Posterior cingulate gyrus (tissue), 11 donors: ENCODE measurements at regions not wholly inside any gene's neighbourhood (a gene's known extent, or its start where the extent isn't known, plus 50 kb on each side); places are given as distances from the start of the nearest gene placed in this dataset.
"Not testable (repeated sequence)": the region's sequence is repeated elsewhere in the genome, so short reads cannot be mapped to it uniquely, and the experiment has no call there.

Source experiments
- DNase-seq, 10 donors: peaks; one replicate each; pipeline versions ENCODE4 v3.0.0 to v3.0.0-alpha.2; 2020 to 2021; ENCODE audit warnings: mixed read lengths in 3 of 10
- intact Hi-C: fragments of 100-400 bp; cut with DNase I; formaldehyde crosslinking; loops from one replicate; pipeline ENCODE4 v1.15.1; 2023

DNA sequence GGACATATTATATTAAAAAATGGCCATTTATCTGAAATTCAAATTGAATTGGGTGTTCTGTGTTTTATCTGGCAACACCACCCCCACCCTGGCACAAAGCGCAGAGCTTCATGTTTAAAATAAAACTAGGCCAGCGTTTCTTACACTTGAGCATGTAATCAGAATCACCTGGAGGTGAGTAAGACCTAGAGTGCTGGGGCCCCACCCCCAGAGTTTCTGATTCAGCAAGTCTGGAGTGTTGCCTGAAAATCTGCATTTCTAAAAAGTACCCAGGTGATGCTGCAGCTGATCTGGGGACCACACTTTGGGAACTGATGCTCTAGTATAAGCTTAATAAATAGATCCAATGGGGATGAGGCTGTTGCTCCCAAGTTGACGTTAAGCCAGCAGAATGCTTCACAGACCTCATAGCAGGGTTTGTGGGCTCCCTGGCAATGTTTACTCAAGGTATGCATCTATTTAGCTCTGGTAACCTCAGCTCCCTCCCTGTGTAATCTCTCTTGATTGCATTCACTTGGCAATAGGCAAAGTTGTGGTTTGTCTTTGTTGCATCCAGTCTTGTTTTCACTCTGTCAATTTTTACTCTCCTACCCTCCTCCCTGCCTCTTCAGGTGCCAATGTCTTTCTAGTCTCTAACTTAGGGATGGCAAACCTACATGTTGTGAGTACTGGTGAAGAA lies 99.8 kb upstream of the TEX13D start:
- intact Hi-C loops: no loop called here
- no peak for DNase-seq

DNA sequence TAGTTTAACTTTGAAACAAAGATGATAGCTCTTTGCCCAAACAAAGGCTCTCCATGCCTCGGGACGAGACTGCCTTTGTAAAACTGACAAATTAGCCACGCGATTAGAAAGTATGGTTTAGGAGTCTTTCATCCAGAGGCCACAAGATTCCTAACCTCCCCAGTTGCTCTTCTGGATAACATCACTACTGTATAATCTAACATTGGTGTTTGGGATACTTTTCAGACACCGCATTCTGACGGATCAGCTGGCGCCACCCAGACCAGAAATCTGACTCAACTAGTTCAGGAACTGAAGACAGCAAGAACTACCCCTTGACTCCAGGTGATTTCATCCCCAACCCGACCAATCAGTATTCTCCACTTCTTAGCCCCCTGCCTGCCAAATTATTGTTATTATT lies 98.1 kb upstream of the TEX13D start:
- intact Hi-C loops: no loop called here
- no peak for DNase-seq

DNA sequence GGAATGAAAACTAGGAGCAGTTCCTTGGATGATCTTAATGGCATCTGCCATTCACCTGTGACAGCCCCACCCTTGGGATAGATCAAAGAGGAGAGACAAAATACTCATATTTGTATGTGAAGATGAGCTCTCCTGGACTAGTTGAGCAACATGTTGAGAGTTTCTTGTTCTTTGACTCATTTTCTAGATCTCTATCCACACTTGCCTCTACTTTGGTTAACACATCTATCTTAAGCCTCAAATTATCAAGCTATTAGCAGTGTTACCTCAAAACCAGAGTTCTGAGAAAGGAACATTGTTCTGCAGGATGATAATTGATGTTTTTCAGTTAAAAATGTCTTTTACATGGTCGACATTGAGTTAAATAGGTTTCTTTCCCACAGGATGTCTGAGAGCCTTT lies 94.2 kb upstream of the TEX13D start:
- DNase-seq: no peak
- intact Hi-C loops: no loop called here

DNA sequence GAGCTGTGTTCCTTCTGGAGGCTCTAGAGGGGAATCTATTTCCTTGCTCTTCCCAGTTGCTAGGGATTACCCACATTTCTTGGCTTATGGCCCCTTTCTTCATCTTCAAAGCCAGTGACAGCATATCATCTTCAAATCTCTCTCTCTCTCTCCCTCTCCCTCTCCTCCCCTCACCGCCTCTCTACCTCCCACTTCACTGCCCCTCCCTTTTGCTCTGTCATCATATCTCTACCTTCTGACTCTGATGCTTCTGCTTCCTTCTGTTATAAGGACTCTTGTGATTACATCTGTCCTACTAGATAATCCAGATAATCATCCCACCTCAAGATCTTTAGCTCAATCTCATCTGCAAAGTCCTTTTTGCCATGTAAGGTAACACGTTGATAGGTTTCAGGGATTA lies 93.1 kb upstream of the TEX13D start:
- intact Hi-C loops: no loop called here

DNA sequence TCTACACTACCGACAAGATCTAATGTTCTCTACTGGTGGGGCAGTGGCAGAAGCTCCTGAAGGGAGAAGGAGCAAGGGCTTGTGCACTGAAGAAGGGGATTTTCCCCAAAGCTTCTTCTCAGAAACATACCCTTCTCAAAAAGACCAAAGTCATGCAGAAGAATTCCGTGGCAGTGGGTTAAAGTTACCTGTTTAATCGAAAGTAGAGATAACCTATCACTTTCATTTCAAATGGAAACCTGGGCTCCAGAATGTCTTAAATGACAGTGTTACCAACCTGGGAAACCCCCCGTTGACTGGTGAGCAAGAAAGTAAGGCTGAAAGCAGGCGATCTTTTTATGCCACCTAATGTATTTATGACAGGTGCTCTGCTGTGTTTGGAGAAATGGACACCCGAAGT lies 92.5 kb upstream of the TEX13D start:
- intact Hi-C loops: no loop called here

More for the DNA sequence above, 93.1 kb upstream of the TEX13D start:
- DNase-seq: no peak

DNA sequence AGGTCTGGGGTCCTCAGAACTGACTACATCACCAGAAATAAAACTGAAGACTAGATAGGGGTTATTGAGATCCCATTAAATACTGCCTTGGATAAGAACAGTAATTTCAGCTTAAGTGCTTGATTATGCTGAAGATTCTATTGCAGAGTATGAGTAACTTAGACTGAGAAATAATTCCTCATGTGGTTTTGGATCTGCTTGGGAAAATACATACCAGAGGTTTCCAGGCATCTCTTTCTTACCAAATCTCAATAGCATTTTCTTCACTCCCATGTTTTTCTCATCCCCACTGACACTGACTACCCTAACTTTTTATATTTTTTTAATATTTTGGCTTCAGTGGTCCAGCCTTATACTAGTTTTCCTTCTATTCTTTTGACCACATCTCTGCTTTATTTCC lies 92.0 kb upstream of the TEX13D start:
- DNase-seq: no peak
- intact Hi-C loops: no loop called here

More for the DNA sequence above, 92.5 kb upstream of the TEX13D start:
- no peak for DNase-seq

DNA sequence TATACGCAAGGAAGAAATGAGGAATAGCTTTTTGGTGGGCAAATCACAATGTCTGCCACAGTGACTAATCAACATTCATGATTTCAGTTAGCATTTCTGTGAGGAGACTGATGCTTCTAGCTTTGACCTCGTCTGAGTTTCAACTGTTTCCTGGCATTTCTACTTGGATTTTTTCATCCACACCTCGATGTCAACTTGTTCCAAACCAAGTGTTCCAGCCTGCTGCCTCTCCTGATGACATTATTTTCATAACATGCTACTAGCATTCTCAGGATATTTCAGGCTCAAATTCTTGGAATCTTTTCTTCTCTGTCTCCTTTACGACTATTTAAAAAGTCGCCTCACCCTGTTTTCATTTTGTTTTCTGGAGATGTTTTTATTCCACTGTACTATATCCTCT lies 90.3 kb upstream of the TEX13D start:
- intact Hi-C loops: no loop called here
- DNase-seq: no peak

DNA sequence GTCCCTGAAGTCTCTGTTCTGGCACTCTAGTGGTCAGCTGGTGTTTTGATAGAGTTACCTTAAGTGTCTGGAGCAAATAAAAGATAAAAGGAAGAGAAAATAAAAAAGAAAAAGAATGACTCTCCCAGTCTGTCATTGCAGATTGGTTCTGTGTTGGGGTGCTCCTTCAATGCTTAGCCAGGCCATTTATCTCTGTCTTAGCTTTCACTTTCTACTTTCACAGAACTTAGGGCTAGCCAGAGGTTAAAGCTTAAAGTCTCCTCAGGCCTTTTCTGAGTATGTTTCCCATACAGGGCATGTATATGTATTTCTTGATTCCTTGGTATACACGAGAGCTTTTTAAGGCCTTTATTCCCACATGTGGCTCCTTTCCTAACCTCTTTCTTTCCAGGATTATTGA lies 83.1 kb upstream of the TEX13D start:
- intact Hi-C loops: no loop called here

DNA sequence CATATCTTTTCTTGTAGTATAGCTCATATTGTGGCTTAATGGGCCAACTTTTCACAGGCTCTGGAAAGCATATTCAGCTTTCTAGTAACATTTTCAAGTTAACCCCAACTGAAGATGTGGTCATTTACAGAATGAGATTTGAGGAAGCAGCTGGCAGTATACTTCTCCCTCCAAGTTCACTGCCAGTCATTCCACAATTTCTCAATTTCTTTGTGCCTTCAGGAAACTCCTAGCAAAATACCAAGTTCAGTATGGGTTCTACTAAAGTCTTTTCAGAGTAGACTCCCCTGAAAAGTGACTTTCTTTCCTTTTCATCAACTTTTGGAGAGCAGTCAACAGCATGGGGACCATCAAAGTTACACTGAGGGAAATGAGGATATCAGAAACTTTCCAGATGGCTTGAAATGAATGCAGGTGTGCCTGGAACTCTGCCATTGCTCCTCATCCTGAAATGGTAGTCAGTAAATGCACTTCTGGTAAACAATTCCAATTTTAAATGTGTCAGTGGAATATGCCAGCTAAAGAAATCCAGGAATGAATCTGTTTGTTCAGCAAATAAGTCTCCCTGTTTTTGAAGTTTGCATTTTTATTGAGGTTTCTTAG lies 81.5 kb upstream of the TEX13D start:
- intact Hi-C loops: no loop called here
- DNase-seq: no peak

More for the DNA sequence above, 83.1 kb upstream of the TEX13D start:
- DNase-seq: no peak

DNA sequence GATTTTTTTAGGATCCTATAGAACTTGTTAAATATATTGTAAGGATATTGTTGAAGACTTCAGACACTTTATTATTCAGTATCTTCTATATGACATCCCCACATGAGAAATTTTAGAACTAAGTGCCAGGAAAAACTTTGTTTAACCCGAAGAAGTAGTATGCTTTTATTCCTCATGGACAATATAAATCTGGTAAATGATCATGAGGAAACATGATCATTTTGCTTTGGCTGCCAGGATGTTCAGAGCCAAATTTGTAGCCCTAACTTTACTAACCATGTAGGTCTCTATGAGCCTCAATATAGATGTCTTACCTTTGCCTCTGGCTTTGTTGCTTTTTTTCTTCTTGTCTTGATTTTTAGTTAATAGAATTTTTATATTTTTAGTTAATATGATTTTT lies 77.8 kb upstream of the TEX13D start:
- intact Hi-C loops: no loop called here
- no peak for DNase-seq

DNA sequence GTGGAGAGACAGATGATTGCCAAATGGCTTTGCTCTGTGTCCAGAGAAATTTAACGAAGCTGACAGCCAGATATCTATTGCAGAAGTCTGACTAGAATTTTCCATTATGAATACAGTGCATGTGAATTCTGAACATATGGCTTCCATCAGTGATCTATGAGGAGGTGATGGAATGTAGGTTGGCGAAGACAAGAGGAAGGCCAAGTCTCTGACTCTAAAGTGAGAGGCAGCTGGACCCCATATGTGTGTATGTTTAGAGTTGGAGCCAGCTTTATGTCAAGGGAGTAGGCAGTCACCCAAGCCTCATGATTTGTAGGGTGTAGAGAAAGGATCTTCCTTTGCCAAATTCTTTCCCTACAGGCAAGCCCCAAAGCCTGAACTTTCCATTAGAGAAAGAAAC lies 76.2 kb upstream of the TEX13D start:
- intact Hi-C loops: no loop called here
- no peak for DNase-seq

DNA sequence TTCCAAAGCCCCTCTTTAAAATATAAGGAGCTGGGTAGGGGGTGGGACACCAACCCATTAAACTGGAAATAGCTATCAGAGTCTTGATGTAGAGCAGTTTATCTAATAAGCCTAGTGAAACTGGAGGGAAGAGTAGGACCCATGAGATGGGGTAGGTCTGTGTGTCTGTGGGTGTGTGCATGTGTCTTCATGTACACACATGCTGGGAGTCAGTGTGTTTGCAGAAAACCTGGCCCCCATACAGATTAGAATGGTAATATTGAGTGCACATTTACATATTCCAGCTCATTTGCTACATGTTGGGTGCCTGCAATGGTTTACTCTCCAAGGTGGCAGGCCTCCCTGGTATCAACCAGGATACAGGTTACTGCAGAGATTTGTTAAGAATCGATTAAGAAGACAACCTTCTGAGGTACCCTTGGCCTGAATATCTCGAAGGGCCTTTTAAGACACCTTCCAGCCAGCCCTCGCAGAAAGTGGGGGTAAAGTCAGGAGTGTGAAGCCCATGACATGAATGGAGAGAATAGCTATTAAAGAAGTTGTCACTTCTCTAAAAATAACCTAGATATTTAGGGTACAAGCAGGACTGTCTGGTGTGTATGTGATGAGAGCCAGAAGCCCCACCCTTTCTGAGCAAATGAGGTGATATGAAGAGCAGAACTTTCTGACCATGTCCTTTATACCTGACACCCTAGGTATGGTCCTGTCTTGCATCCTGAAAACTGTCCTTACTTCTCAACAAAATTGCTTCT lies 75.7 kb upstream of the TEX13D start:
- DNase-seq: no peak
- intact Hi-C loops: no loop called here

DNA sequence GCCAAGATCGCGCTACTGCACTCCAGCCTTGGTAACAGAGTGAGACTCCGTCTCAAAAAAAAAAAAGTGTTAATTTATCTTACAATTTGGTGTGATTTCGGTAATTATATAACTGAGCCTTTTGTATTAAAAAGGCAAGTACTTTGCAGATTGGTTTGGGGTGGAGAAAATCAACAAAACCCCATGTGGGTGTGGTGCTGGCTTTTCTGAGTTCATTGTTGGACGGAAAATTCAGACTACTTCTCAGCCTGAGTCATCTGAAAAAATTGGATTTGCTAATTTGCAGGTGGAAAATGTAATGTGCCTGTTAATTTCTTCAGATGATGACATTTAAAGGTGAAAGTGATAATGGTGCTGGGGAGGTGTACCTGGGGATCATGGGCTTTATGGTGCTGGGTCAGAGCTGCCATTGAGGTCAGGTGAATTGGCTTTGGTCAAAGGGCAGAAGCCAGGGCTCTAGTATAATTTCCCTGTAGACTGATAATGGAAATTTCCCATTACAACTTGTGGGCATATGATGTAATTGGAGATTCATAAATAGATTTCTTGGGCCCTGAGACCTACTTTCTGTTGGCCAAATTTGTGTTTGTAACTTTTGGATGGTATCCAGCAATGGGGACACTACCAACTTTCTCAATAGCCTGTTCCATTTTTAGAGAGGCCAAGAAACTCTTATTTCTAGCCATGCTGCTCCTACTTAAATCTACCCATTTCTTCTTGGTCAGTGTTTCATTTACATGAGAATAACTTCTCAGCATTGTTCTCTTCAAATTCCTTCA lies 74.3 kb upstream of the TEX13D start:
- intact Hi-C loops: no loop called here
- no peak for DNase-seq

DNA sequence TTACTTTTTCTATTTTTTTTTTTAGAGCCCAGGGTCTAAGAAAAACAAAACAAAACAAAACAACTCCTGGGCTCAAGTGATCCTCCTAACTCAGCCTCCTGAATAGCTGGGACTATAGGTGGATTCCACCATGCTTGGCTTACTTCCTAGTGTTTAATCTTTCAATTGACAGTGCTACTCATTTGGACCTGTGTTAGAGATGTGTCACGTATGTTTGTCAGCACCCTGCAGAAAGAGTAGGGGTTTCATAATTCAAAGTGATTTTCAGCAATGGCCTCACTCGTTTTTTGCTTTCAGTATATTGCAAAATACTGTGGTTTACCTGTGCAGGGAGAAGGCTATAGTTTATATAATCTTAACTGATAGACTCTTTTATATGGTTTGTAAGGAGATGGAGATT lies 71.6 kb upstream of the TEX13D start:
- intact Hi-C loops: no loop called here
- no peak for DNase-seq

DNA sequence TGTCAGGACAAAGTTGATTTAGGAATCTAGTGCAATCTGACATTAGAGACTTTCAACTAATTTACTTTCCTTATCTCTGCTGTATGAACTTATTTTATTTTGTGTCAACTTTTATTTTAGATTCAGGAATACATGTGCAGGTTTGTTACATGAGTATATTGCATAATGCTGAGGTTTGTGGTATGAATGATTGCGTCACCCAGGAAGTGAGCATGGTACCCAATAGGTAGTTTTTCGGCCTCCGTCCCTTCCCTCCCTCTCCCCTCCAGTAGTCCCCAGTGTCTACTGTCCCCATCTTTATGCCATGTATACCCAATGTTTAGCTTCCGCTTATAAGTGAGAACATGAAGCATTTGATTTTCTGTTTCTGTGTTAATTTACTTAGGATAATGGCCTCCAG lies 68.7 kb upstream of the TEX13D start:
- intact Hi-C loops: no loop called here
- DNase-seq: no peak

DNA sequence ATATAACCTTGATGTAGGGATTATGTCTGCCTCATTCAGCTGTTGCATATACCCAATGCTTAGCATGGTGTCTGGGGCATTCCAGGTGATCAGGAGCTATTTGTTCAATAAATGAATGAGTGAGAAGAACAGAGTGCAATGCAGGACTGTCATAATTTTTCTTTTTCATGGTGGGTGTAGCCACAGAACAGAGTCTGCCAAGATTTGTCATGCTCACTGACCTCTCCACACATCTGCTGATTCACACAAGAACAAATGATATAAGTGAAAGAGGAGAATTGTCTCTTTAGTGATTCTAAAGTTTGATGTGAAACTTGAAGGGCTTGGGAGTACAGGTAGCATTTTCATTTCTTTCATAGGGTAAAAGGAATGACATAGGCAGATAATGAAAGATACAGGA lies 64.4 kb upstream of the TEX13D start:
- intact Hi-C loops: no loop called here
- DNase-seq: no peak

DNA sequence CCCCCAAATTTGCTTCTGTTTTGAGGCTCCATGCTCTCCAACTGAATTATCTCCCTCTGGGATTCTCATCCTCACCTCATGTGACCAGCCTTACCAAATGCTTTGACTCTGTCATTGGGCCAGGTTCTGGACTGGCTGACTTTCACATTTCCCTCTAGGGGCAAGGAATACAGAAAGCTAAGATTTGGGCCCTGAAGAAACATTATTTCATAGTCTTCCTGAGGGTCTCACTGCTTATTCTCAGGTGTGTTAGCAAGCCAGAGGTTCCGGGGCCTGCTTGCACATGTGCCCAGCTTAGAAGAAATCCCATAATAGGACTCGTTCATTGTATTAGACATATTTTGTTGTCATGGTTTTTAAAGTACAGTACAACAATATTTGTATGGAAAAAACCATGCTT lies 62.6 kb upstream of the TEX13D start:
- no peak for DNase-seq
- intact Hi-C loops: no loop called here

DNA sequence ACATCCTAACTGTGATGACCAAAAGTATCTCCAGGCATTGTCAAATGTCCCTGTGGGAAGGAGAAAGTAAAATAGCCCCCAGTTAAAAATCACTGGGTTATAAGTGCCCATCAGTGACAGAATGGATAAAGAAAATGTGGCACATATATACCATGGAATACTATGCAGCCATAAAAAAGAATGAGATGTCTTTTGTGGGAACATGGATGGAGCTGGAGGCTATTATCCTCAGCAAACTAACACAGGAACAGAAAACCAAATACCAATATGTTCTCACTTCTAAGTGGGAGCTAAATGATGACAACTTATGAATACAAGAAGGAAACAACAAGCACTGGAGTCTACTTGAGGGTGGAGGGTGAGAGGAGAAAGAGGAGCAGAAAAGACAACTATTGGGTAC lies 60.9 kb upstream of the TEX13D start:
- intact Hi-C loops, DNase-seq: not testable (repeated sequence)

DNA sequence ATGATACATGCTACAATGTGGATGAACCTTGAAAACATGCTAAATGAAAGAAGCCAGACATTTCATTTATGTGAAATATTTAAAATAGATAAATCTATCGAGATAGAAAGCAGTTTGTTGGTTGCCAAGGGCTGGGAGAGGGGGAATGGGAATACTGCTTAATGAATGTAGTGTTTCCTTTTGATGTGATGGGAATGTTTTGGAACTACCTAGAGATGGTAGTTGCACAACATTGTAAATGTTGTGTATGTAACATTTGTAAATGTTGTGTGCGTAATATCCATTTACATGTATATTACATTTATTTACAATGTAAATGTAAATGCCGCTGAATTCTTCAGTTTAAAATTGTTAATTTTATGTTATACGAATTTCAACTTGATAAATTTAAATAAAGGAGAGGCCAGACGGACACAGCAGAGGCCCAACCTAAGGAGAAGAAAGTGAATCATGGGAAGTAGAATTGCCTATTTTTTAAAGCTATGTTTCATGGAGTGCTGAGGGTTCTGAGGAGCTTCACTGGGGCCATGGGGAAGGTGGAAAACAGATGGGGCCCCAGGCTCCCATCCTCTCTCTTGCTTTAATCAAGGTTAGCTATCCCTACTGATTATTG lies 60.0 kb upstream of the TEX13D start:
- intact Hi-C loops: no loop called here
- DNase-seq: no peak

DNA sequence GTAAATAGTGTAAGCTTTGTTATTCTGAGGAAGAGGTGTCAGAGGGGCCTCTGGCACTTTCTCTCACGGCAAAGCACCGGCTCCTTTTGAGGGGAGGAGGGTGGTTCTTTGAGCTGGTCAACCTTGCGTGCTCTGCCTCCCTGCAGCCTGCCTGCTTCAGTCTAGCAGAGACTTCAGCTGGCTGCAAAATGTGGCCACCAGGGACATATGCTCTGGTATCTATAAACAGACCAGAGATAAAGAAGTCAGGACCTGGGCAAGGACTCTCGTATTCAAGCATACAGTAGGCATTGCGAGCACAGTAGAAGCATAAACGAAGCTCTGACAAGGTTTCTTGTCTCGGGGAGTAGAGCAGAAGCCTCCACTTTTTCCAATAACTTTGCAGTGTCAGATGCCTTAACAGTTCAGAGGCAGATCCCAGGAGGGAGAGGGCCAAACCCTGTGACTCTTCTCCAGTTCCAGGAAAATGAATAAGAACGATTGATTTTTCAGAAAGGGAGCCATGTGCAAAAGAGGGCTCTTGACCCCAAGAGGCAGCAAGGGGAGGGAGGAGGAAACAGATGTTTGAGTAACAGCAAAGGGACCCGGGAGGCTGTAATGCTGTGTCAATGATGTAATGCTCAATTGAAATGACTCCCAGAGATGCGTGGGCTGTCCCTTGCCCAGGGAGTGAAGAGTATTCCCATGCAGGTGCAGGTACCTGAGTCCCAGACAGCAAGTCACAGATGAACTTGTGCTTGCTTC lies 57.9 kb upstream of the TEX13D start:
- intact Hi-C loops: no loop called here
- no peak for DNase-seq
